ENCODE measurements at regions not wholly inside any gene's neighbourhood (a gene's known extent, or its start where the extent isn't known, plus 50 kb on each side); places are given as distances from the start of the nearest gene placed in this dataset.

DNA sequence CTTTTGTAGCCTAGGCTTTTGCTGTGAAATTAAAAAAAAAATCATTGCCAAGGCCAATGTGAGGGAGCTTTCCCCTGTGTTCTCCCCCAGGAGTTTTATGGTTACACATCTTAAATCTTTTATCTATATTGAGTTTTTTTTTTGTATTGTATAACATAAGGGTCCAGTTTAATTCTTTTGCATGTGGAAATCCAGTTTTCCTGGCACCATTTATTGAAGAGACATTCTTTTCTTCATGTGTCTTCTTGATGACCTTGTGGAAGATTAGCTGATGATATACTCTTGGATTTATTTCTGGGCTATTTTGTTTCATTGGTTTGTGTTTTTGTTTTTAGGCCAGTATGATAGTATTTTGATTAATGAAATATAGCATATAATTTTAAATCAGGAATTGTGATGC, 225.0 kb downstream of the ADAM29 start:
- Histone ChIP-seq H2AFZ (no peak overlapping the region), H3K9me2 (ENCODE audit: insufficient read depth) (peaks cover 6% of the 10 kb centered on the region; the same call in 1 of the 2 replicates), H4K20me1 (replicated peaks; ENCODE audit: insufficient read depth) (no peaks in the 10 kb centered on the region), H3K36me3 (ENCODE audit: insufficient read depth) (no peaks in the 10 kb centered on the region), H3K4me1 (ENCODE audit: insufficient read depth) (no peaks in the 10 kb centered on the region), H3K27me3 (ENCODE audit: insufficient read depth) (no peaks in the 10 kb centered on the region), H3K79me2 (replicated peaks; ENCODE audit: insufficient read depth) (no peaks in the 10 kb centered on the region), H3K4me2 (no peak overlapping the region), H3F3A (replicated peaks; ENCODE audit: low read depth) (no peaks in the 10 kb centered on the region), H3K4me3 (no peak overlapping the region), H3K27ac (ENCODE audit: low read depth) (no peak overlapping the region)
- ATAC-seq (no peak), DNase-seq (ENCODE audit: low spot score) (no peak)
- Mint-ChIP-seq H3K27me3 (ENCODE audit: insufficient read depth, low read depth, poor library complexity) (no peaks in the 10 kb centered on the region), H3K4me3 (no peak overlapping the region), H3K36me3 (ENCODE audit: low read depth) (no peaks in the 10 kb centered on the region), H3K27ac (no peak overlapping the region), H3K9me3 (0 out of 3 replicates have a peak, but pooled peaks cover 4% of the 10 kb centered on the region), H3K4me1 (no peaks in the 10 kb centered on the region)
- TF ChIP-seq ZNF331 (CRISPR knock-in tag; IDR thresholded peaks at IDR 0.05; ENCODE audit: low read depth) (no peak), POLR2AphosphoS5 (IDR thresholded peaks at IDR 0.05; ENCODE audit: low read depth) (no peak), ZNF462 (CRISPR knock-in tag; IDR thresholded peaks at IDR 0.05) (no peak), JUNB (IDR thresholded peaks at IDR 0.05; ENCODE audit: unreplicated experiment) (no peak), ZNF114 (CRISPR knock-in tag; IDR thresholded peaks at IDR 0.05) (no peak), STAT1 (IDR thresholded peaks at IDR 0.05; ENCODE audit: unreplicated experiment) (no peak), CREB1 (CRISPR knock-in tag; IDR thresholded peaks at IDR 0.05; ENCODE audit: low read depth) (no peak), EZH2 (IDR thresholded peaks at IDR 0.05; ENCODE audit: low read depth, unreplicated experiment) (no peak), NANOG (IDR thresholded peaks at IDR 0.05; ENCODE audit: borderline replicate concordance) (no peak), EZH2phosphoT487 (IDR thresholded peaks at IDR 0.05; ENCODE audit: unreplicated experiment) (no peak)
- TF ChIP-seq, protein P1, sequence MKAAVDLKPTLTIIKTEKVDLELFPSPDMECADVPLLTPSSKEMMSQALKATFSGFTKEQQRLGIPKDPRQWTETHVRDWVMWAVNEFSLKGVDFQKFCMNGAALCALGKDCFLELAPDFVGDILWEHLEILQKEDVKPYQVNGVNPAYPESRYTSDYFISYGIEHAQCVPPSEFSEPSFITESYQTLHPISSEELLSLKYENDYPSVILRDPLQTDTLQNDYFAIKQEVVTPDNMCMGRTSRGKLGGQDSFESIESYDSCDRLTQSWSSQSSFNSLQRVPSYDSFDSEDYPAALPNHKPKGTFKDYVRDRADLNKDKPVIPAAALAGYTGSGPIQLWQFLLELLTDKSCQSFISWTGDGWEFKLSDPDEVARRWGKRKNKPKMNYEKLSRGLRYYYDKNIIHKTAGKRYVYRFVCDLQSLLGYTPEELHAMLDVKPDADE (IDR thresholded peaks at IDR 0.05), result no peak
- TF ChIP-seq, protein P2, sequence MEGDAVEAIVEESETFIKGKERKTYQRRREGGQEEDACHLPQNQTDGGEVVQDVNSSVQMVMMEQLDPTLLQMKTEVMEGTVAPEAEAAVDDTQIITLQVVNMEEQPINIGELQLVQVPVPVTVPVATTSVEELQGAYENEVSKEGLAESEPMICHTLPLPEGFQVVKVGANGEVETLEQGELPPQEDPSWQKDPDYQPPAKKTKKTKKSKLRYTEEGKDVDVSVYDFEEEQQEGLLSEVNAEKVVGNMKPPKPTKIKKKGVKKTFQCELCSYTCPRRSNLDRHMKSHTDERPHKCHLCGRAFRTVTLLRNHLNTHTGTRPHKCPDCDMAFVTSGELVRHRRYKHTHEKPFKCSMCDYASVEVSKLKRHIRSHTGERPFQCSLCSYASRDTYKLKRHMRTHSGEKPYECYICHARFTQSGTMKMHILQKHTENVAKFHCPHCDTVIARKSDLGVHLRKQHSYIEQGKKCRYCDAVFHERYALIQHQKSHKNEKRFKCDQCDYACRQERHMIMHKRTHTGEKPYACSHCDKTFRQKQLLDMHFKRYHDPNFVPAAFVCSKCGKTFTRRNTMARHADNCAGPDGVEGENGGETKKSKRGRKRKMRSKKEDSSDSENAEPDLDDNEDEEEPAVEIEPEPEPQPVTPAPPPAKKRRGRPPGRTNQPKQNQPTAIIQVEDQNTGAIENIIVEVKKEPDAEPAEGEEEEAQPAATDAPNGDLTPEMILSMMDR (conservative IDR thresholded peaks at IDR 0.05; ENCODE audit: low read depth in 2 of 2), result no peak
- TF ChIP-seq, protein P3, sequence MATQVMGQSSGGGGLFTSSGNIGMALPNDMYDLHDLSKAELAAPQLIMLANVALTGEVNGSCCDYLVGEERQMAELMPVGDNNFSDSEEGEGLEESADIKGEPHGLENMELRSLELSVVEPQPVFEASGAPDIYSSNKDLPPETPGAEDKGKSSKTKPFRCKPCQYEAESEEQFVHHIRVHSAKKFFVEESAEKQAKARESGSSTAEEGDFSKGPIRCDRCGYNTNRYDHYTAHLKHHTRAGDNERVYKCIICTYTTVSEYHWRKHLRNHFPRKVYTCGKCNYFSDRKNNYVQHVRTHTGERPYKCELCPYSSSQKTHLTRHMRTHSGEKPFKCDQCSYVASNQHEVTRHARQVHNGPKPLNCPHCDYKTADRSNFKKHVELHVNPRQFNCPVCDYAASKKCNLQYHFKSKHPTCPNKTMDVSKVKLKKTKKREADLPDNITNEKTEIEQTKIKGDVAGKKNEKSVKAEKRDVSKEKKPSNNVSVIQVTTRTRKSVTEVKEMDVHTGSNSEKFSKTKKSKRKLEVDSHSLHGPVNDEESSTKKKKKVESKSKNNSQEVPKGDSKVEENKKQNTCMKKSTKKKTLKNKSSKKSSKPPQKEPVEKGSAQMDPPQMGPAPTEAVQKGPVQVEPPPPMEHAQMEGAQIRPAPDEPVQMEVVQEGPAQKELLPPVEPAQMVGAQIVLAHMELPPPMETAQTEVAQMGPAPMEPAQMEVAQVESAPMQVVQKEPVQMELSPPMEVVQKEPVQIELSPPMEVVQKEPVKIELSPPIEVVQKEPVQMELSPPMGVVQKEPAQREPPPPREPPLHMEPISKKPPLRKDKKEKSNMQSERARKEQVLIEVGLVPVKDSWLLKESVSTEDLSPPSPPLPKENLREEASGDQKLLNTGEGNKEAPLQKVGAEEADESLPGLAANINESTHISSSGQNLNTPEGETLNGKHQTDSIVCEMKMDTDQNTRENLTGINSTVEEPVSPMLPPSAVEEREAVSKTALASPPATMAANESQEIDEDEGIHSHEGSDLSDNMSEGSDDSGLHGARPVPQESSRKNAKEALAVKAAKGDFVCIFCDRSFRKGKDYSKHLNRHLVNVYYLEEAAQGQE (IDR thresholded peaks at IDR 0.05; ENCODE audit: unreplicated experiment), result no peak

All from GM23338 (cell line).